Spleen (tissue), 7 donors: ENCODE measurements at regions not wholly inside any gene's neighbourhood (a gene's known extent, or its start where the extent isn't known, plus 50 kb on each side); places are given as distances from the start of the nearest gene placed in this dataset.

Experiments
- POLR2AphosphoS5 ChIP-seq, 3 donors: sonication (generic); formaldehyde crosslinking; IDR thresholded peaks; one replicate each; pipeline ENCODE4 v1.5.1; 2017; ENCODE audit warnings: antibody characterized with exemption in 3 of 3
- TF ChIP-seq, protein P1 (sequence below), 11 experiments: fragments of 200-600 bp in 7 of 11; fragments of 450-650 bp in 4 of 11; sonication (generic) in 4 of 11; IDR thresholded peaks in 8 of 11; conservative IDR thresholded peaks in 3 of 11; 1 replicate in 7 of 11; 2 replicates in 4 of 11; pipeline versions ENCODE4 v1.4.0 to v1.8.0; 2016 to 2021; ENCODE audit warnings: antibody characterized with exemption in 11 of 11, inconsistent platforms in 4 of 11, mild to moderate bottlenecking in 1 of 11
- donor health status: DM: no; HTN: no; CAD: no; lungs with moderate emphysema.
- donor health status: DM: no; HTN: no; CAD: no.
- donor health status: DM: no; HTN: no; CAD: no.

DNA sequence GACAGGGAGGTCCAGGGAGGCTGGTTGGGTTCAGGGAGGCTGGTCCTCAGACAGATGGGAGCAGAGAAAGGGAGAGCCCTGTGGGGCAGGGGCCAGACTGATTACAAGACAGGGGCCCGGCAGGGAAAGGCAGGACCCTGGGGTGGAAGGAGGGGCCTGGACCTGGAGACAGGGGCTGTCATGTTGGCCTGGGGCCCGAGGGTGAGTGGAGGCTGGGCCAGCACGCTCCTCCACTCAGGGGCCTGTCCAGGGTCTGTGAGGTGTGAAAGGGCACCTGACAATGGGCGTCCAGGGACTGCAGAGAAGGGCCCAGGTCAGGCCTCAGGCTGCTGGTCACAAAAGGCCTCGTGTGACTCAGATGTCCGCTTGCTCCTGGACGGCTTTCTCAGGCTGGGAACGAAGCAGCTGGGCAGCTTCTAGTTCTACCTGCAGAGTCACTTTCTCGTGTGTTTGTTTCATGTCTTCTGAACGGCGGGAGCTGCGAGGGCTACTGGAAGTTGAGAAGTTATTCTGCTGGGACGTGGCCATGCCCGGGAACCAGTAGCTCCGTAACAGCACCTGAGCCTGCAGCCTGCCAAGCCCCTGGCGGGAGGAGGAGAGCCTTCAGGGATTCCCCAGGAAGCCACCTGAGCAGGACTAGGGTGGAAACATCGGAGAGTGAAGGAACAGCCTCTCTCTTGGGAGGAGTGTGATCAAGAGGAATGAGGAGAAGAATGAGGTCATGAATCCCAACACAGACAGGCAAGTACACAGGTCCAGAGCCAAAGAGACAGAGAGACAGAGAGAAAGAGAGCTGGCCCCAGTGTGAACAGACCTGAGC, 65.8 kb downstream of the KLF6 start:
- TF ChIP-seq POLR2AphosphoS5 (IDR thresholded peaks at IDR 0.05), result no peak
- TF ChIP-seq, protein P1, sequence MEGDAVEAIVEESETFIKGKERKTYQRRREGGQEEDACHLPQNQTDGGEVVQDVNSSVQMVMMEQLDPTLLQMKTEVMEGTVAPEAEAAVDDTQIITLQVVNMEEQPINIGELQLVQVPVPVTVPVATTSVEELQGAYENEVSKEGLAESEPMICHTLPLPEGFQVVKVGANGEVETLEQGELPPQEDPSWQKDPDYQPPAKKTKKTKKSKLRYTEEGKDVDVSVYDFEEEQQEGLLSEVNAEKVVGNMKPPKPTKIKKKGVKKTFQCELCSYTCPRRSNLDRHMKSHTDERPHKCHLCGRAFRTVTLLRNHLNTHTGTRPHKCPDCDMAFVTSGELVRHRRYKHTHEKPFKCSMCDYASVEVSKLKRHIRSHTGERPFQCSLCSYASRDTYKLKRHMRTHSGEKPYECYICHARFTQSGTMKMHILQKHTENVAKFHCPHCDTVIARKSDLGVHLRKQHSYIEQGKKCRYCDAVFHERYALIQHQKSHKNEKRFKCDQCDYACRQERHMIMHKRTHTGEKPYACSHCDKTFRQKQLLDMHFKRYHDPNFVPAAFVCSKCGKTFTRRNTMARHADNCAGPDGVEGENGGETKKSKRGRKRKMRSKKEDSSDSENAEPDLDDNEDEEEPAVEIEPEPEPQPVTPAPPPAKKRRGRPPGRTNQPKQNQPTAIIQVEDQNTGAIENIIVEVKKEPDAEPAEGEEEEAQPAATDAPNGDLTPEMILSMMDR (IDR thresholded peaks at IDR 0.05 in 8 of 11, conservative IDR thresholded peaks at IDR 0.05 in 3 of 11), result no peak
